ENCODE measurements at regions not wholly inside any gene's neighbourhood (a gene's known extent, or its start where the extent isn't known, plus 50 kb on each side); places are given as distances from the start of the nearest gene placed in this dataset.
"Not testable (repeated sequence)": the region's sequence is repeated elsewhere in the genome, so short reads cannot be mapped to it uniquely, and the experiment has no call there.

GRCh38 chr4:72846280-72847111 lies 223.0 kb downstream of the COX18 start:
- TF ChIP-seq BHLHE40 (IDR thresholded peaks at IDR 0.05; ENCODE audit: borderline replicate concordance) (no peak), ELF4 (IDR thresholded peaks at IDR 0.05) (no peak), HDGF (IDR thresholded peaks at IDR 0.05; ENCODE audit: borderline replicate concordance) (no peak), NFRKB (IDR thresholded peaks at IDR 0.05) (no peak), SP1 (IDR thresholded peaks at IDR 0.05) (no peak), LEF1 (IDR thresholded peaks at IDR 0.05; ENCODE audit: borderline replicate concordance) (no peak), FOXA1 (IDR thresholded peaks at IDR 0.05) (no peak), PKNOX1 (IDR thresholded peaks at IDR 0.05) (no peak), CTBP1 (IDR thresholded peaks at IDR 0.05; ENCODE audit: borderline replicate concordance) (no peak), SUZ12 (IDR thresholded peaks at IDR 0.05) (no peak), TARDBP (IDR thresholded peaks at IDR 0.05) (no peak), ARNT (IDR thresholded peaks at IDR 0.05) (no peak), FOXK2 (IDR thresholded peaks at IDR 0.05) (no peak), L3MBTL2 (conservative IDR thresholded peaks at IDR 0.05) (no peak)
- DNase-seq (ENCODE audit: extremely low spot score) = no peak
- ChIA-PET CTCF (no interaction called here), POLR2A (no interaction called here)

- no peak for TF ChIP-seq SP1 (IDR thresholded peaks at IDR 0.05)
- TF ChIP-seq ARNT (IDR thresholded peaks at IDR 0.05) = no peak
- no peak for TF ChIP-seq ELF4 (IDR thresholded peaks at IDR 0.05)
- TF ChIP-seq NFRKB (IDR thresholded peaks at IDR 0.05) = no peak
- TF ChIP-seq ZNF384 (IDR thresholded peaks at IDR 0.05) = no peak
- TF ChIP-seq FOXM1 (IDR thresholded peaks at IDR 0.05; ENCODE audit: borderline replicate concordance) = no peak
- CTCF ChIA-PET = no interaction called here
- DNase-seq (ENCODE audit: extremely low spot score) = no peak
- POLR2A ChIA-PET = no interaction called here
Measured at GRCh38 chr4:72843466-72843865, 226.1 kb downstream of the COX18 start.

- POLR2A ChIA-PET = no interaction called here
- TF ChIP-seq FOXM1 (IDR thresholded peaks at IDR 0.05; ENCODE audit: borderline replicate concordance) (no peak), NFRKB (IDR thresholded peaks at IDR 0.05) (no peak), SUZ12 (IDR thresholded peaks at IDR 0.05) (no peak), L3MBTL2 (conservative IDR thresholded peaks at IDR 0.05) (no peak), ARNT (IDR thresholded peaks at IDR 0.05) (no peak), ELF4 (IDR thresholded peaks at IDR 0.05) (no peak), CTBP1 (IDR thresholded peaks at IDR 0.05; ENCODE audit: borderline replicate concordance) (no peak), FOXK2 (IDR thresholded peaks at IDR 0.05) (no peak), SP1 (IDR thresholded peaks at IDR 0.05) (no peak), TARDBP (IDR thresholded peaks at IDR 0.05) (no peak), HDGF (IDR thresholded peaks at IDR 0.05; ENCODE audit: borderline replicate concordance) (no peak), PKNOX1 (IDR thresholded peaks at IDR 0.05) (no peak), LEF1 (IDR thresholded peaks at IDR 0.05; ENCODE audit: borderline replicate concordance) (no peak), FOXA1 (IDR thresholded peaks at IDR 0.05) (no peak), BHLHE40 (IDR thresholded peaks at IDR 0.05; ENCODE audit: borderline replicate concordance) (no peak), ZNF384 (IDR thresholded peaks at IDR 0.05) (no peak)
- DNase-seq (ENCODE audit: extremely low spot score) = no peak
- CTCF ChIA-PET = interaction anchor here (0.7 kb wide), 1 partner anchor 17 kb away, joined by 7 read pairs; no protein-coding TSS in a partner anchor
Measured at GRCh38 chr4:72842323-72842722, 227.2 kb downstream of the COX18 start.

- POLR2A ChIA-PET; CTCF ChIA-PET; DNase-seq (ENCODE audit: extremely low spot score): not testable (repeated sequence)
Measured at GRCh38 chr4:72840166-72840565, 229.3 kb downstream of the COX18 start.

GRCh38 chr4:72828864-72829263 lies 240.7 kb downstream of the COX18 start:
- TF ChIP-seq HDGF (IDR thresholded peaks at IDR 0.05; ENCODE audit: borderline replicate concordance) (no peak), BHLHE40 (IDR thresholded peaks at IDR 0.05; ENCODE audit: borderline replicate concordance) (no peak), CTBP1 (IDR thresholded peaks at IDR 0.05; ENCODE audit: borderline replicate concordance) (no peak), ELF4 (IDR thresholded peaks at IDR 0.05) (no peak), FOXK2 (IDR thresholded peaks at IDR 0.05) (no peak), NFRKB (IDR thresholded peaks at IDR 0.05) (no peak), PKNOX1 (IDR thresholded peaks at IDR 0.05) (no peak), FOXM1 (IDR thresholded peaks at IDR 0.05; ENCODE audit: borderline replicate concordance) (no peak), ZNF384 (IDR thresholded peaks at IDR 0.05) (no peak), ARNT (IDR thresholded peaks at IDR 0.05) (no peak), FOXA1 (IDR thresholded peaks at IDR 0.05) (no peak), LEF1 (IDR thresholded peaks at IDR 0.05; ENCODE audit: borderline replicate concordance) (no peak)
- ChIA-PET POLR2A (no interaction called here), CTCF (no interaction called here)
- no peak for DNase-seq (ENCODE audit: extremely low spot score)

GRCh38 chr4:72827968-72828367 lies 241.5 kb downstream of the COX18 start:
- POLR2A ChIA-PET = no interaction called here
- DNase-seq (ENCODE audit: extremely low spot score) = no peak
- CTCF ChIA-PET = no interaction called here
- no peak for TF ChIP-seq SUZ12 (IDR thresholded peaks at IDR 0.05)
- TF ChIP-seq ZNF384 (IDR thresholded peaks at IDR 0.05) = no peak
- TF ChIP-seq FOXM1 (IDR thresholded peaks at IDR 0.05; ENCODE audit: borderline replicate concordance) = no peak

GRCh38 chr4:72820107-72820506 lies 249.4 kb downstream of the COX18 start:
- TF ChIP-seq PKNOX1 (IDR thresholded peaks at IDR 0.05) (peak; percentile 57), ZNF384 (IDR thresholded peaks at IDR 0.05) (no peak)
- CTCF ChIA-PET = no interaction called here
- DNase-seq (ENCODE audit: extremely low spot score) = no peak
- POLR2A ChIA-PET = no interaction called here
